ENCODE measurements at regions not wholly inside any gene's neighbourhood (a gene's known extent, or its start where the extent isn't known, plus 50 kb on each side); places are given as distances from the start of the nearest gene placed in this dataset.

DNA sequence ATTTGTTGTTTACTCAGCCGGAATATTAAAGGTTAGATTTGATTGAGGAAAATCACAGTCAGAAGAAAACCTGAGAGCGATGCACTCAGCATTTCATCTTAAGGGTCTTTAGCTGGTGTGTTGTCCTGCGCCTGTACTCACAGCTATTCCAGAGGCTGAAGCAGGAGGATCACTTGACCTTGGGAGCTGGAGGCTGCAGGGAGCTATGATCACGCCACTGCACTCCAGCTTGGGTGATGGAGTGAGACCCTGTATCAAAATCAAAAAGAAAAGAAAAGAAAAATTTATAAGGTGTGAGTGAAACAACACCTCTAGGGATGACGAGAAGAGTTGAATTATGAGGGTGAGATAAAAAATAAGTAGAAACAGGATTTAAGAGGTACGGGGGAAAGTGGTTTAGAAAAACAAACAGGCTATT, 165.0 kb downstream of the TRIM27 start:
- no peak overlapping the region for H3K9ac ChIP-seq (ENCODE audit: low read length)

DNA sequence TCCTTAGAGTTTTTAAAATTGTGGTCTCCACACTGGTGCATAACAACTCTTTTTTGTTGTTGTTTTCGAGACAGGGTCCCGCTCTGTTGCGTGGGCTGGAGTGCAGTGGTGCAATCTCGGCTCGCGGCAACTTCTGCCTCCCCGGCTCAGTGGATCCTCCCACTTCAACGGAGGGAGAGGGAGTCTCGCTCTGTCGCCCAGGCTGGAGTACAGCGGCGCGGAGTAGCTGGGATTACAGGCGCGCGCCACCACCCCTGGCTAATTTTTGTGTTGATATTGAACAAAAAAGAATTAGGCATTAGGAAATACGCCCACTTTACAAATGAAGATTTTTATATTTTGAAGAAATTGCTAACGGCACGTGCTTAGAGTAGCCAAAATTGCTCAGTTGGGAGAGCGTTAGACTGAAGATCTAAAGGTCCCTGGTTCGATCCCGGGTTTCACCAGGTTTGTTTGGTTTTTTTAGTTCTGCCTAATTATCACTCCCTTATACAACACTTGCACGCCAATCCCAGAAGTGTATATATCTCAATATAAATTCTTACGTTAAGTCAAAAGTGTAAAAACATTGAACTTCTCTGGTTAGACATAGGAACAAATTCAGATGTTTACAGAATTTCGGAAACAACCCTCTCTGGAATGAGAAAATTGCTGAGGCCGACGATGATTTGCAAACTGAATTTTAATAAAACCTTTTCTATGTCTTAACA, 159.6 kb downstream of the TRIM27 start:
- no peaks in the 10 kb centered on the region for H3K79me2 ChIP-seq (ENCODE audit: low read length)
- H3K27me3 ChIP-seq (replicated peaks; ENCODE audit: insufficient read depth, low read length) = no peaks in the 10 kb centered on the region
- H3K4me1 ChIP-seq (ENCODE audit: low read length) = no peaks in the 10 kb centered on the region
- H3F3A ChIP-seq (ENCODE audit: insufficient read depth, low read length) = no peaks in the 10 kb centered on the region
- TF ChIP-seq EZH2 (optimal IDR thresholded peaks at IDR 0.05; ENCODE audit: low read depth, low read length) = no peak
- no peak for TF ChIP-seq EZH2phosphoT487 (IDR thresholded peaks at IDR 0.05; ENCODE audit: low read length)
- H3K9me2 ChIP-seq (replicated peaks; ENCODE audit: insufficient read depth, low read length) = no peaks in the 10 kb centered on the region
- H2AFZ ChIP-seq (ENCODE audit: low read length) = no peak overlapping the region
- H3K9ac ChIP-seq (ENCODE audit: low read length) = no peak overlapping the region
- H3K9me3 ChIP-seq (replicated peaks; ENCODE audit: insufficient read depth, low read length) = no peaks in the 10 kb centered on the region
- H3K27ac ChIP-seq (ENCODE audit: low read length) = no peak overlapping the region
- H3K4me3 ChIP-seq (ENCODE audit: low read length) = no peak overlapping the region
- H3K36me3 ChIP-seq (replicated peaks; ENCODE audit: insufficient read depth, low read length) = no peaks in the 10 kb centered on the region
- H3K4me2 ChIP-seq (ENCODE audit: low read depth, low read length) = no peak overlapping the region
- DNase-seq = no peak
- no peaks in the 10 kb centered on the region for H4K20me1 ChIP-seq (ENCODE audit: insufficient read depth, low read length)

More for the DNA sequence above, 165.0 kb downstream of the TRIM27 start:
- Histone ChIP-seq H3K4me1 (ENCODE audit: low read length) (no peaks in the 10 kb centered on the region), H3K9me2 (replicated peaks; ENCODE audit: insufficient read depth, low read length) (no peaks in the 10 kb centered on the region), H4K20me1 (ENCODE audit: insufficient read depth, low read length) (no peaks in the 10 kb centered on the region), H3K4me3 (ENCODE audit: low read length) (no peak overlapping the region; the same call in 1 of the 2 replicates), H3K4me2 (ENCODE audit: low read depth, low read length) (peak overlapping the region; percentile 41; the same call in 1 of the 2 replicates), H3K79me2 (ENCODE audit: low read length) (no peaks in the 10 kb centered on the region), H3K9me3 (replicated peaks; ENCODE audit: insufficient read depth, low read length) (no peaks in the 10 kb centered on the region), H3K27me3 (replicated peaks; ENCODE audit: insufficient read depth, low read length) (no peaks in the 10 kb centered on the region), H3K36me3 (replicated peaks; ENCODE audit: insufficient read depth, low read length) (no peaks in the 10 kb centered on the region), H2AFZ (ENCODE audit: low read length) (no peak overlapping the region), H3F3A (ENCODE audit: insufficient read depth, low read length) (no peaks in the 10 kb centered on the region), H3K27ac (ENCODE audit: low read length) (no peak overlapping the region)
- DNase-seq = no peak
- TF ChIP-seq CTCF (IDR thresholded peaks at IDR 0.05; ENCODE audit: low read length) = no peak

DNA sequence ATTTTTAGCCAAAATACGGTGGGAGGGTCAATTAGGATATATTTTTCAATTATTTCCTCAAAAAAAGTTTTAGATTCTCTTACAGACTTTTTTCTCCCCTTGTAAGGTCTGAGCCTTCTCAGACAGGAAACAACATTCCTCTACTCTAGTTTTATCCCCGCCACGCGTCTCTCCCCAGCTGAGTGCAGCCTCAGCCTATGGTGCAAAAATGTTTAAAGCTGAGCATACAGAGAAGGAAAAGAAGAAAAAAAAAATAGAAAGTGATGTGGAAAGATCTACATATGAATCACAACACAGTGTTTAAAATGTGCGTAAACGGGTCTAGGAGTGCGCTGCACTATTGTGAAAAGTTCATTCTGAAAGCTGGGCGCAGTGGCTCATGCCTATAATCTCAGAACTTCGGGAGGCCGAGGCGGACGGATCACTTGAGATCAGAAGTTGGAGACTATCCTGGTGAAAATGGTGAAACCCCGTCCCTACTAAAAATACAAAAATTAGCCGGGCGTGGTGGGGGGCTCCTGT, 159.0 kb downstream of the TRIM27 start:
- no peak overlapping the region for H3K9ac ChIP-seq (ENCODE audit: low read length)
- H3K4me2 ChIP-seq (ENCODE audit: low read depth, low read length) = no peak overlapping the region
- no peaks in the 10 kb centered on the region for H3K4me1 ChIP-seq (ENCODE audit: low read length)
- H3K27ac ChIP-seq (ENCODE audit: low read length) = no peak overlapping the region
- TF ChIP-seq EZH2 (optimal IDR thresholded peaks at IDR 0.05; ENCODE audit: low read depth, low read length) = no peak
- no peak for TF ChIP-seq CTCF (IDR thresholded peaks at IDR 0.05; ENCODE audit: low read length)
- no peak for TF ChIP-seq EZH2phosphoT487 (IDR thresholded peaks at IDR 0.05; ENCODE audit: low read length)
- H3K9me2 ChIP-seq (replicated peaks; ENCODE audit: insufficient read depth, low read length) = no peaks in the 10 kb centered on the region
- no peaks in the 10 kb centered on the region for H4K20me1 ChIP-seq (ENCODE audit: insufficient read depth, low read length)
- DNase-seq = no peak
- H3K27me3 ChIP-seq (replicated peaks; ENCODE audit: insufficient read depth, low read length) = no peaks in the 10 kb centered on the region
- H2AFZ ChIP-seq (ENCODE audit: low read length) = no peak overlapping the region
- no peak overlapping the region for H3K4me3 ChIP-seq (ENCODE audit: low read length)
- H3K36me3 ChIP-seq (replicated peaks; ENCODE audit: insufficient read depth, low read length) = no peaks in the 10 kb centered on the region
- no peaks in the 10 kb centered on the region for H3K9me3 ChIP-seq (replicated peaks; ENCODE audit: insufficient read depth, low read length)
- no peaks in the 10 kb centered on the region for H3K79me2 ChIP-seq (ENCODE audit: low read length)
- no peaks in the 10 kb centered on the region for H3F3A ChIP-seq (ENCODE audit: insufficient read depth, low read length)

GRCh38 chr6:28765978-28766351, 157.8 kb downstream of the TRIM27 start:
- Histone ChIP-seq H3K9me3 (replicated peaks; ENCODE audit: insufficient read depth, low read length) (no peaks in the 10 kb centered on the region), H3K4me2 (ENCODE audit: low read depth, low read length) (no peak overlapping the region), H3K9me2 (replicated peaks; ENCODE audit: insufficient read depth, low read length) (no peaks in the 10 kb centered on the region), H3K9ac (ENCODE audit: low read length) (no peak overlapping the region), H3K79me2 (ENCODE audit: low read length) (no peaks in the 10 kb centered on the region), H2AFZ (ENCODE audit: low read length) (no peak overlapping the region), H3K27ac (ENCODE audit: low read length) (no peak overlapping the region), H3K4me3 (ENCODE audit: low read length) (no peak overlapping the region), H3K36me3 (replicated peaks; ENCODE audit: insufficient read depth, low read length) (no peaks in the 10 kb centered on the region), H3K4me1 (ENCODE audit: low read length) (no peaks in the 10 kb centered on the region), H3F3A (ENCODE audit: insufficient read depth, low read length) (no peaks in the 10 kb centered on the region), H3K27me3 (replicated peaks; ENCODE audit: insufficient read depth, low read length) (peaks cover 4% of the 10 kb centered on the region; the same call in 1 of the 2 replicates), H4K20me1 (ENCODE audit: insufficient read depth, low read length) (no peaks in the 10 kb centered on the region)
- no peak for TF ChIP-seq CTCF (IDR thresholded peaks at IDR 0.05; ENCODE audit: low read length)
- no peak for TF ChIP-seq EZH2phosphoT487 (IDR thresholded peaks at IDR 0.05; ENCODE audit: low read length)
- no peak for TF ChIP-seq EZH2 (optimal IDR thresholded peaks at IDR 0.05; ENCODE audit: low read depth, low read length)
- DNase-seq = no peak
